BJ (cell line): ENCODE measurements at regions not wholly inside any gene's neighbourhood (a gene's known extent, or its start where the extent isn't known, plus 50 kb on each side); places are given as distances from the start of the nearest gene placed in this dataset.
"Not testable (repeated sequence)": the region's sequence is repeated elsewhere in the genome, so short reads cannot be mapped to it uniquely, and the experiment has no call there.

Experiments used
- CTCF ChIA-PET: fragments of 350-600 bp; formaldehyde crosslinking; extraction: SDS; loops from one replicate; lab custom pipeline; 2021; ENCODE audit warnings: antibody characterized with exemption, inconsistent platforms; lab: Yijun Ruan, JAX
- POLR2A ChIA-PET: fragments of 300-600 bp; sonication (Branson Sonifier 250); formaldehyde crosslinking; extraction: SDS; loops from one replicate; lab custom pipeline; 2021; ENCODE audit warnings: antibody characterized with exemption; lab: Charles Lee
- DNase-seq: peaks from one replicate; pipeline ENCODE4 v3.0.0-alpha.2; 2011; ENCODE audit warnings: low read depth
- H3K27me3 ChIP-seq: 2 replicates; pipeline ENCODE4 v1.6.0; 2011; ENCODE audit warnings: low read length; ENCODE audit not compliant: control insufficient read depth, insufficient read depth
- H3K36me3 ChIP-seq: 2 replicates; pipeline ENCODE4 v1.5.1; 2011; ENCODE audit warnings: low read length; ENCODE audit not compliant: control insufficient read depth, insufficient read depth
- H3K4me3 ChIP-seq: 2 replicates; pipeline ENCODE4 v1.5.1; 2011; ENCODE audit warnings: low read depth, mild to moderate bottlenecking, control low read depth, low read length
- CTCF ChIP-seq: IDR thresholded peaks from 2 replicates; pipeline ENCODE4 v1.5.1; 2011; ENCODE audit warnings: low read depth, mild to moderate bottlenecking, control low read depth, inconsistent platforms, low read length, moderate library complexity; ENCODE audit not compliant: insufficient read depth

GRCh38 chr14:106317593-106317992 lies 791.2 kb downstream of the TMEM121 start:
- ChIA-PET CTCF (no interaction called here), POLR2A (no interaction called here)
- no peak for DNase-seq
- H3K27me3 ChIP-seq: no peaks in the 10 kb centered on the region
- TF ChIP-seq CTCF: no peak
- no peak overlapping the region for H3K4me3 ChIP-seq
- H3K36me3 ChIP-seq: no peaks in the 10 kb centered on the region

- H3K27me3 ChIP-seq: no peaks in the 10 kb centered on the region
- POLR2A ChIA-PET: no interaction called here
- CTCF ChIA-PET: no interaction called here
These were observed 792.3 kb downstream of the TMEM121 start for GRCh38 chr14:106318700-106319099.

GRCh38 chr14:106323970-106324369 lies 797.6 kb downstream of the TMEM121 start:
- DNase-seq, H3K4me3 ChIP-seq, H3K36me3 ChIP-seq, CTCF ChIA-PET, POLR2A ChIA-PET, H3K27me3 ChIP-seq: not testable (repeated sequence)

More at GRCh38 chr14:106318700-106319099, 792.3 kb downstream of the TMEM121 start:
- DNase-seq: no peak
- Histone ChIP-seq H3K4me3 (no peak overlapping the region), H3K36me3 (no peaks in the 10 kb centered on the region)
- no peak for TF ChIP-seq CTCF

- ChIA-PET CTCF (no interaction called here), POLR2A (no interaction called here)
- Histone ChIP-seq H3K36me3 (no peaks in the 10 kb centered on the region), H3K4me3 (no peak overlapping the region), H3K27me3 (no peaks in the 10 kb centered on the region)
- TF ChIP-seq CTCF: no peak
- no peak for DNase-seq
These were observed 800.9 kb downstream of the TMEM121 start for GRCh38 chr14:106327234-106327633.

GRCh38 chr14:106327702-106328353 lies 801.4 kb downstream of the TMEM121 start:
- CTCF ChIA-PET, H3K36me3 ChIP-seq, DNase-seq, H3K4me3 ChIP-seq, POLR2A ChIA-PET, H3K27me3 ChIP-seq: not testable (repeated sequence)

- H3K27me3 ChIP-seq, DNase-seq, POLR2A ChIA-PET, H3K36me3 ChIP-seq, H3K4me3 ChIP-seq, CTCF ChIA-PET: not testable (repeated sequence)
These were observed 802.9 kb downstream of the TMEM121 start for GRCh38 chr14:106329243-106329642.

GRCh38 chr14:106329987-106330774 lies 803.8 kb downstream of the TMEM121 start:
- H3K36me3 ChIP-seq, DNase-seq, CTCF ChIA-PET, H3K4me3 ChIP-seq, POLR2A ChIA-PET, H3K27me3 ChIP-seq: not testable (repeated sequence)

- POLR2A ChIA-PET, H3K4me3 ChIP-seq, H3K27me3 ChIP-seq, H3K36me3 ChIP-seq, DNase-seq, CTCF ChIA-PET: not testable (repeated sequence)
These were observed 808.2 kb downstream of the TMEM121 start for GRCh38 chr14:106334428-106335109.

GRCh38 chr14:106335110-106335429 lies 808.7 kb downstream of the TMEM121 start:
- H3K27me3 ChIP-seq, H3K36me3 ChIP-seq, H3K4me3 ChIP-seq, DNase-seq, POLR2A ChIA-PET, CTCF ChIA-PET: not testable (repeated sequence)

- H3K4me3 ChIP-seq, POLR2A ChIA-PET, CTCF ChIA-PET, H3K27me3 ChIP-seq, H3K36me3 ChIP-seq, DNase-seq: not testable (repeated sequence)
These were observed 812.4 kb downstream of the TMEM121 start for GRCh38 chr14:106338775-106339174.
